CD14-positive monocyte (primary cell): ENCODE measurements at regions not wholly inside any gene's neighbourhood (a gene's known extent, or its start where the extent isn't known, plus 50 kb on each side); places are given as distances from the start of the nearest gene placed in this dataset.

ENCODE experiments used
- DNase-seq, 3 donors: peaks; one replicate each; pipeline ENCODE4 v3.0.0-alpha.2; 2011 to 2022
- H2AFZ ChIP-seq: 2 replicates; pipeline ENCODE4 v1.6.0; 2012; ENCODE audit warnings: mild to moderate bottlenecking, low read depth, low read length, inconsistent platforms; ENCODE audit not compliant: insufficient read depth, poor library complexity, severe bottlenecking
- H3K27ac ChIP-seq, 2 donors: 1 replicate in 1 of 2; 2 replicates in 1 of 2; pipeline ENCODE4 v1.5.1; 2012 to 2013; ENCODE audit warnings: low read length in 2 of 2, control low read depth in 1 of 2, inconsistent platforms in 1 of 2, low read depth in 1 of 2, mild to moderate bottlenecking in 1 of 2
- H3K27me3 ChIP-seq, 2 donors: one replicate each; pipeline versions ENCODE4 v1.6.0 to v1.6.1; 2011 to 2013; ENCODE audit warnings: low read length in 2 of 2; ENCODE audit not compliant: control insufficient read depth in 2 of 2, insufficient read depth in 2 of 2
- H3K36me3 ChIP-seq, 2 donors: replicated peaks in 1 of 2; 1 replicate in 1 of 2; 2 replicates in 1 of 2; pipeline versions ENCODE4 v1.5.1 to v1.6.1; 2012 to 2013; ENCODE audit warnings: low read length in 2 of 2, control low read depth in 1 of 2, inconsistent platforms in 1 of 2, mild to moderate bottlenecking in 1 of 2; ENCODE audit not compliant: insufficient read depth in 2 of 2, control insufficient read depth in 1 of 2
- H3K4me1 ChIP-seq, 2 donors: 1 replicate in 1 of 2; 2 replicates in 1 of 2; pipeline versions ENCODE4 v1.5.1 to v1.6.1; 2012 to 2013; ENCODE audit warnings: low read length in 2 of 2, control low read depth in 1 of 2, inconsistent platforms in 1 of 2, mild to moderate bottlenecking in 1 of 2, moderate library complexity in 1 of 2; ENCODE audit not compliant: insufficient read depth in 2 of 2, control insufficient read depth in 1 of 2
- H3K4me2 ChIP-seq: replicated peaks from 2 replicates; pipeline ENCODE3; 2012; ENCODE audit warnings: low read length, moderate library complexity, mild to moderate bottlenecking; ENCODE audit not compliant: poor library complexity, severe bottlenecking; ENCODE audit errors: extremely low read depth
- H3K4me3 ChIP-seq, 3 experiments: fragments of 200-600 bp in 1 of 3; sonication (generic) in 1 of 3; replicated peaks in 1 of 3; 1 replicate in 2 of 3; 2 replicates in 1 of 3; pipeline ENCODE4 v1.5.1; 2011 to 2013; ENCODE audit warnings: low read length in 3 of 3, mild to moderate bottlenecking in 3 of 3, control low read depth in 2 of 3, low read depth in 2 of 3, inconsistent platforms in 1 of 3, moderate library complexity in 1 of 3
- H3K79me2 ChIP-seq: 2 replicates; pipeline ENCODE4 v1.6.0; 2012; ENCODE audit warnings: mild to moderate bottlenecking, control low read depth, inconsistent platforms, low read length, moderate library complexity; ENCODE audit not compliant: insufficient read depth
- H3K9ac ChIP-seq: 2 replicates; pipeline ENCODE4 v1.6.0; 2017; ENCODE audit warnings: low read length, mild to moderate bottlenecking; ENCODE audit not compliant: insufficient read depth, poor library complexity, severe bottlenecking
- H3K9me3 ChIP-seq, 2 donors: replicated peaks in 1 of 2; 1 replicate in 1 of 2; 2 replicates in 1 of 2; pipeline versions ENCODE4 v1.5.1 to v1.6.1; 2012 to 2013; ENCODE audit warnings: low read length in 2 of 2, control low read depth in 1 of 2; ENCODE audit not compliant: control insufficient read depth in 1 of 2, insufficient read depth in 1 of 2
- H4K20me1 ChIP-seq: 2 replicates; pipeline ENCODE4 v1.6.0; 2012; ENCODE audit warnings: mild to moderate bottlenecking, low read length, control low read depth, moderate library complexity; ENCODE audit not compliant: insufficient read depth
- H3K27ac Mint-ChIP-seq, 7 donors: one replicate each; pipeline ENCODE4 v1.8.0; 2020; ENCODE audit warnings: mild to moderate bottlenecking in 7 of 7, mixed read lengths in 7 of 7, moderate library complexity in 6 of 7, inconsistent platforms in 2 of 7
- H3K27me3 Mint-ChIP-seq, 3 donors: one replicate each; pipeline ENCODE4 v1.8.0; 2021 to 2022; ENCODE audit warnings: low read depth in 3 of 3, mild to moderate bottlenecking in 3 of 3, mixed read lengths in 3 of 3, moderate library complexity in 3 of 3, inconsistent platforms in 1 of 3
- H3K36me3 Mint-ChIP-seq, 2 donors: one replicate each; pipeline ENCODE4 v1.8.0; 2020; ENCODE audit warnings: mixed read lengths in 2 of 2, inconsistent platforms in 1 of 2, mild to moderate bottlenecking in 1 of 2
- H3K4me1 Mint-ChIP-seq: one replicate; pipeline ENCODE4 v1.8.0; 2020; ENCODE audit warnings: mild to moderate bottlenecking, mixed read lengths
- H3K4me3 Mint-ChIP-seq, 2 donors: one replicate each; pipeline ENCODE4 v1.8.0; 2020; ENCODE audit warnings: mild to moderate bottlenecking in 2 of 2, mixed read lengths in 2 of 2, moderate library complexity in 1 of 2
- H3K9me3 Mint-ChIP-seq, 7 donors: one replicate each; pipeline ENCODE4 v1.8.0; 2020 to 2022; ENCODE audit warnings: mixed read lengths in 7 of 7, mild to moderate bottlenecking in 6 of 7, moderate library complexity in 6 of 7, inconsistent platforms in 2 of 7
- CTCF ChIP-seq: fragments of 200-600 bp; IDR thresholded peaks from one replicate; pipeline ENCODE4 v1.8.0; 2022; ENCODE audit warnings: antibody characterized with exemption, mild to moderate bottlenecking
- intact Hi-C, 2 donors: fragments of 100-400 bp; cut with micrococcal nuclease; formaldehyde crosslinking; loops; one replicate each; pipeline versions ENCODE4 v1.15.0 to v1.15.1; 2023

GRCh38 chr12:92255741-92256140 is 110.1 kb upstream of the BTG1 start:
- no peak for TF ChIP-seq CTCF
- no peaks in the 10 kb centered on the region for H4K20me1 ChIP-seq
- no peak overlapping the region for H3K9ac ChIP-seq
- H3K4me1 ChIP-seq = no peaks in the 10 kb centered on the region
- no peaks in the 10 kb centered on the region for H3K36me3 ChIP-seq
- no peaks in the 10 kb centered on the region for H3K9me3 ChIP-seq
- no peak overlapping the region for H3K4me2 ChIP-seq
- H3K4me3 ChIP-seq = no peak overlapping the region
- intact Hi-C loops = no loop called here
- H3K27me3 ChIP-seq = no peaks in the 10 kb centered on the region
- peak overlapping the region in 1 of 7 donors; percentile 0 for H3K27ac Mint-ChIP-seq
- H3K27ac ChIP-seq = no peak overlapping the region
- H3K4me3 Mint-ChIP-seq = no peak overlapping the region
- H3K27me3 Mint-ChIP-seq = peaks cover 0 to 2% (median 0%) of the 10 kb centered on the region in 3 donors
- peaks cover 0 to 5% of the 10 kb centered on the region in 2 donors for H3K36me3 Mint-ChIP-seq
- peaks cover 6% of the 10 kb centered on the region for H3K4me1 Mint-ChIP-seq
- H2AFZ ChIP-seq = no peak overlapping the region
- no peaks in the 10 kb centered on the region for H3K79me2 ChIP-seq
- peaks cover 0 to 8% (median 1%) of the 10 kb centered on the region in 7 donors for H3K9me3 Mint-ChIP-seq
- no peak for DNase-seq

GRCh38 chr12:92253301-92253700 is 107.7 kb upstream of the BTG1 start:
- DNase-seq = no peak
- Mint-ChIP-seq H3K36me3 (no peaks in the 10 kb centered on the region), H3K4me3 (no peak overlapping the region), H3K4me1 (peaks cover 4% of the 10 kb centered on the region), H3K9me3 (peaks cover 0 to 8% (median 2%) of the 10 kb centered on the region in 7 donors), H3K27me3 (peaks cover 0 to 2% (median 1%) of the 10 kb centered on the region in 3 donors), H3K27ac (no peak overlapping the region)
- Histone ChIP-seq H4K20me1 (no peaks in the 10 kb centered on the region), H3K27me3 (no peaks in the 10 kb centered on the region), H3K4me2 (no peak overlapping the region), H3K27ac (no peak overlapping the region), H3K9ac (no peak overlapping the region), H3K79me2 (no peaks in the 10 kb centered on the region), H3K9me3 (no peaks in the 10 kb centered on the region), H3K36me3 (no peaks in the 10 kb centered on the region), H2AFZ (no peak overlapping the region), H3K4me3 (no peak overlapping the region), H3K4me1 (no peaks in the 10 kb centered on the region)
- TF ChIP-seq CTCF = no peak
- intact Hi-C loops = no loop called here
